Stomach smooth muscle (tissue), 2 donors: ENCODE measurements at regions not wholly inside any gene's neighbourhood (a gene's known extent, or its start where the extent isn't known, plus 50 kb on each side); places are given as distances from the start of the nearest gene placed in this dataset.

Experiments used
- H3K27ac ChIP-seq: one replicate; pipeline ENCODE4 v1.7.0; 2013; ENCODE audit warnings: mild to moderate bottlenecking, low read length, inconsistent platforms
- H3K27me3 ChIP-seq, 2 donors: one replicate each; pipeline ENCODE4 v1.7.0; 2013; ENCODE audit warnings: low read length in 2 of 2; ENCODE audit not compliant: insufficient read depth in 2 of 2, control insufficient read depth in 1 of 2
- H3K36me3 ChIP-seq, 2 donors: one replicate each; pipeline ENCODE4 v1.7.0; 2013; ENCODE audit warnings: low read length in 2 of 2; ENCODE audit not compliant: control insufficient read depth in 2 of 2, insufficient read depth in 2 of 2
- H3K4me1 ChIP-seq: one replicate; pipeline ENCODE4 v1.7.0; 2013; ENCODE audit warnings: low read length; ENCODE audit not compliant: control insufficient read depth, insufficient read depth
- H3K4me3 ChIP-seq, 2 donors: one replicate each; pipeline ENCODE4 v1.7.0; 2013; ENCODE audit warnings: low read length in 2 of 2
- H3K9ac ChIP-seq, 2 donors: one replicate each; pipeline ENCODE4 v1.7.0; 2013; ENCODE audit warnings: low read length in 2 of 2, mild to moderate bottlenecking in 1 of 2
- H3K9me3 ChIP-seq, 2 donors: one replicate each; pipeline ENCODE4 v1.7.0; 2013; ENCODE audit warnings: low read length in 2 of 2; ENCODE audit not compliant: control insufficient read depth in 2 of 2
- donor health status: healthy.
- donor health status: Pancreatic carcinoma.

GRCh38 chr2:189252991-189253675 is 73.6 kb upstream of the COL5A2 start:
- Histone ChIP-seq H3K9ac (no peak overlapping the region), H3K27me3 (no peaks in the 10 kb centered on the region), H3K9me3 (no peaks in the 10 kb centered on the region), H3K36me3 (no peaks in the 10 kb centered on the region), H3K27ac (no peak overlapping the region), H3K4me1 (peaks cover 8% of the 10 kb centered on the region), H3K4me3 (no peak overlapping the region)

- Histone ChIP-seq H3K27ac (no peak overlapping the region), H3K4me3 (no peak overlapping the region), H3K36me3 (no peaks in the 10 kb centered on the region), H3K27me3 (no peaks in the 10 kb centered on the region), H3K9ac (no peak overlapping the region), H3K4me1 (peaks cover 8% of the 10 kb centered on the region), H3K9me3 (no peaks in the 10 kb centered on the region)
These were observed 74.3 kb upstream of the COL5A2 start for GRCh38 chr2:189253836-189254235.

- no peaks in the 10 kb centered on the region for H3K9me3 ChIP-seq
- H3K4me3 ChIP-seq, result no peak overlapping the region
- H3K27me3 ChIP-seq, result no peaks in the 10 kb centered on the region
- H3K36me3 ChIP-seq, result no peaks in the 10 kb centered on the region
- H3K27ac ChIP-seq, result no peak overlapping the region
- H3K9ac ChIP-seq, result no peak overlapping the region
- peaks cover 8% of the 10 kb centered on the region for H3K4me1 ChIP-seq
These were observed 74.8 kb upstream of the COL5A2 start for GRCh38 chr2:189254268-189254883.

GRCh38 chr2:189255711-189256110 is 76.2 kb upstream of the COL5A2 start:
- Histone ChIP-seq H3K27ac (no peak overlapping the region), H3K4me3 (no peak overlapping the region), H3K4me1 (peaks cover 8% of the 10 kb centered on the region), H3K9ac (no peak overlapping the region), H3K27me3 (no peaks in the 10 kb centered on the region), H3K9me3 (no peaks in the 10 kb centered on the region), H3K36me3 (no peaks in the 10 kb centered on the region)

- Histone ChIP-seq H3K27ac (no peak overlapping the region), H3K36me3 (no peaks in the 10 kb centered on the region), H3K4me1 (peaks cover 8% of the 10 kb centered on the region), H3K9me3 (no peaks in the 10 kb centered on the region), H3K4me3 (no peak overlapping the region), H3K27me3 (no peaks in the 10 kb centered on the region), H3K9ac (no peak overlapping the region)
These were observed 79.2 kb upstream of the COL5A2 start for GRCh38 chr2:189258616-189259365.

- Histone ChIP-seq H3K27me3 (no peaks in the 10 kb centered on the region), H3K9ac (no peak overlapping the region), H3K4me3 (no peak overlapping the region), H3K9me3 (no peaks in the 10 kb centered on the region), H3K27ac (no peak overlapping the region), H3K4me1 (no peaks in the 10 kb centered on the region), H3K36me3 (no peaks in the 10 kb centered on the region)
These were observed 80.8 kb upstream of the COL5A2 start for GRCh38 chr2:189260361-189260814.

GRCh38 chr2:189261431-189261841 is 81.9 kb upstream of the COL5A2 start:
- H3K4me3 ChIP-seq, result no peak overlapping the region
- H3K9me3 ChIP-seq, result peaks cover 0 to 5% of the 10 kb centered on the region in 2 donors
- H3K27me3 ChIP-seq, result no peaks in the 10 kb centered on the region
- no peaks in the 10 kb centered on the region for H3K36me3 ChIP-seq
- no peak overlapping the region for H3K9ac ChIP-seq
- H3K4me1 ChIP-seq, result no peaks in the 10 kb centered on the region
- no peak overlapping the region for H3K27ac ChIP-seq

- Histone ChIP-seq H3K9me3 (peaks cover 0 to 5% of the 10 kb centered on the region in 2 donors), H3K36me3 (no peaks in the 10 kb centered on the region), H3K27ac (no peak overlapping the region), H3K27me3 (no peaks in the 10 kb centered on the region), H3K4me1 (no peaks in the 10 kb centered on the region), H3K9ac (no peak overlapping the region), H3K4me3 (no peak overlapping the region)
These were observed 82.4 kb upstream of the COL5A2 start for GRCh38 chr2:189261916-189262315.

- H3K9ac ChIP-seq, result no peak overlapping the region
- H3K4me3 ChIP-seq, result no peak overlapping the region
- no peaks in the 10 kb centered on the region for H3K4me1 ChIP-seq
- H3K9me3 ChIP-seq, result peaks cover 0 to 5% of the 10 kb centered on the region in 2 donors
- H3K27ac ChIP-seq, result no peak overlapping the region
- no peaks in the 10 kb centered on the region for H3K27me3 ChIP-seq
- H3K36me3 ChIP-seq, result no peaks in the 10 kb centered on the region
These were observed 86.2 kb upstream of the COL5A2 start for GRCh38 chr2:189265696-189266320.

- Histone ChIP-seq H3K4me1 (no peaks in the 10 kb centered on the region), H3K27me3 (no peaks in the 10 kb centered on the region), H3K4me3 (no peak overlapping the region), H3K9ac (no peak overlapping the region), H3K36me3 (no peaks in the 10 kb centered on the region), H3K27ac (no peak overlapping the region), H3K9me3 (peaks cover 0 to 5% of the 10 kb centered on the region in 2 donors)
These were observed 87.9 kb upstream of the COL5A2 start for GRCh38 chr2:189267491-189267890.
